GM12864 (cell line): ENCODE measurements at regions not wholly inside any gene's neighbourhood (a gene's known extent, or its start where the extent isn't known, plus 50 kb on each side); places are given as distances from the start of the nearest gene placed in this dataset.

ENCODE experiments used
- DNase-seq: peaks from one replicate; pipeline ENCODE4 v3.0.0-alpha.2; 2011; ENCODE audit warnings: low read depth
- H3K4me3 ChIP-seq: 2 replicates; pipeline ENCODE4 v1.5.1; 2011; ENCODE audit warnings: mild to moderate bottlenecking, low read depth, low read length, control low read depth
- TF ChIP-seq, protein P1 (sequence below): IDR thresholded peaks from 2 replicates; pipeline ENCODE4 v1.5.1; 2011; ENCODE audit warnings: low read depth, mild to moderate bottlenecking, moderate library complexity, low read length, control low read depth, inconsistent platforms; ENCODE audit errors: missing control alignments

GRCh38 chr13:71046360-71047079 lies 820.5 kb downstream of the DACH1 start:
- H3K4me3 ChIP-seq: no peak overlapping the region
- DNase-seq: no peak
- TF ChIP-seq, protein P1, sequence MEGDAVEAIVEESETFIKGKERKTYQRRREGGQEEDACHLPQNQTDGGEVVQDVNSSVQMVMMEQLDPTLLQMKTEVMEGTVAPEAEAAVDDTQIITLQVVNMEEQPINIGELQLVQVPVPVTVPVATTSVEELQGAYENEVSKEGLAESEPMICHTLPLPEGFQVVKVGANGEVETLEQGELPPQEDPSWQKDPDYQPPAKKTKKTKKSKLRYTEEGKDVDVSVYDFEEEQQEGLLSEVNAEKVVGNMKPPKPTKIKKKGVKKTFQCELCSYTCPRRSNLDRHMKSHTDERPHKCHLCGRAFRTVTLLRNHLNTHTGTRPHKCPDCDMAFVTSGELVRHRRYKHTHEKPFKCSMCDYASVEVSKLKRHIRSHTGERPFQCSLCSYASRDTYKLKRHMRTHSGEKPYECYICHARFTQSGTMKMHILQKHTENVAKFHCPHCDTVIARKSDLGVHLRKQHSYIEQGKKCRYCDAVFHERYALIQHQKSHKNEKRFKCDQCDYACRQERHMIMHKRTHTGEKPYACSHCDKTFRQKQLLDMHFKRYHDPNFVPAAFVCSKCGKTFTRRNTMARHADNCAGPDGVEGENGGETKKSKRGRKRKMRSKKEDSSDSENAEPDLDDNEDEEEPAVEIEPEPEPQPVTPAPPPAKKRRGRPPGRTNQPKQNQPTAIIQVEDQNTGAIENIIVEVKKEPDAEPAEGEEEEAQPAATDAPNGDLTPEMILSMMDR: no peak

DNA sequence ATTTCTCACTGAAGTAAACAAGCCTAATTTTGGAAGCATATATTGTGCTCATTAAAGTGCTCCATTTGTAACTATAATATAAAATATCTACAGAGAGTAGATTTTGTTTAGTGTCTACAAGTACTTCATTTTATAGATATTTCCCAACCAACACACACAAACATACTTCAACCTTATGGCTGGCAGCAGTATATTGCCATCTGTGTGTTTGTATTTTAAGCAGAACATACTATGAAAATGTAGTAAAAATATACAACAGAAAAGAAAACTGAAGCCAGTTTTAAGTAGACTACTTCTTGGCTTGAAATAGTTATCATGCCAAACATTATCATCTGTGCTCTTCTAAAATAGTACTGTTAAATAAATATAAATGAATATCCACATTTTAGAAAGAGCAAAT lies 821.9 kb downstream of the DACH1 start:
- DNase-seq: no peak
- TF ChIP-seq, protein P1: no peak

DNA sequence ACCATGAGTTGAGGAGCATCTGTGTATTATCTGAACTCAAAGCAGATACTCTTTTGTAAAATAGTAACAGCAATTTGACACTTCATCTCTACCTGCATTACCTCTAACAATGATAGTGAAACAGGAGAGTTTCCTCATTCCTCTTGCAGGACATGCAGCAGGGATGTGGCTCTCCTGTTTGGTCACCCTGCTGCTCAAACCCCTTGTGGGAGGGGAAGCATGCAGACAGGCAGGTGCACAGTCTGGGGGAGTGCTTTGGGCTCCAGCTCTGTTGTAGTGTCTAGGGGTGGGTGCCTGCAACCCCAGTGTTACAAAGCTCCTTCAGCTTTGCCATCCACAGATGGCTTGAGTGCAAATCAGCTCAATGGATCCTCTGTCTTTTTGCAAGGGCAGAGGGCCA lies 827.6 kb downstream of the DACH1 start:
- TF ChIP-seq, protein P1: no peak
- H3K4me3 ChIP-seq: no peak overlapping the region
- no peak for DNase-seq

More for the DNA sequence above, 821.9 kb downstream of the DACH1 start:
- H3K4me3 ChIP-seq: no peak overlapping the region

DNA sequence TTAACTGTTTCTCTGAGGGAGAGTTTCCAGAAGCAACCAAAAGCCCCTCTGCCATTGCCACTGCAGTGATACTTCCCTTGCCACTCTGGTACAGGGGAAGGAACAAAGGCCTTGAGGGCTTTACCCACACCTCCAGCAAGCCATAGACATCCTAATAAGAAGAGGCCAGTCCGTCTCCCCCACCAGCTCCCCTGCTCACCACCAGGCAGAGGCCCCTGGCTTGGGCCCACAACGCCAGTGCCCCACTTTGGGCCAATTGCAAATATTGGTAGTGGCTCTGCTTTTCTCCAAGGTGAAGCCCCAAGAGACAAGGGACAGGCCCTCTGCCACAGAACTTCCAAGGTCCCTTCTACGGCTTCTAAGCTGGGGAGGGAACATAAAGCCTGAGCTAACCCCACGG lies 833.0 kb downstream of the DACH1 start:
- no peak for DNase-seq
- TF ChIP-seq, protein P1: no peak
- H3K4me3 ChIP-seq: no peak overlapping the region

- H3K4me3 ChIP-seq: no peak overlapping the region
- no peak for DNase-seq
- TF ChIP-seq, protein P1: no peak
Measured at GRCh38 chr13:71033026-71033425, 834.0 kb downstream of the DACH1 start.

DNA sequence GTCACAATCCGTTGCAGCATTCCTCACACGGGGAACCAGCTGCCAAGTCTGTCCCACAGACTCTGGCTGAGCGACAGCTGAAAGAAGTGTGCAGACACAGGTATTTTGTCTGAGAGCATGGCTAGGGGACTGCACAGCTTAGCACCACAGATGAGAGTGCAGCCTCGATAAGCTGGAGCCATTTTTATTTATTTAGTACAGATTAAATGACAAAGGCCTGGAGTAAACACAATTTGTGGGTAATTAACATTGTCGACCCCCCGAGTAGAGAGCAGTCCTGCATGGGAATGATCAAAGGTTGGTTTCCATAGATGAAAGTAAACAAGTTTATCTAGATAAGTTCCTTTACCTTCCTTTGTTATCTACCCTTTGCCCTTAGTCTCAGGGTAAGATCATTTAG lies 836.2 kb downstream of the DACH1 start:
- no peak overlapping the region for H3K4me3 ChIP-seq
- no peak for DNase-seq
- TF ChIP-seq, protein P1: no peak

DNA sequence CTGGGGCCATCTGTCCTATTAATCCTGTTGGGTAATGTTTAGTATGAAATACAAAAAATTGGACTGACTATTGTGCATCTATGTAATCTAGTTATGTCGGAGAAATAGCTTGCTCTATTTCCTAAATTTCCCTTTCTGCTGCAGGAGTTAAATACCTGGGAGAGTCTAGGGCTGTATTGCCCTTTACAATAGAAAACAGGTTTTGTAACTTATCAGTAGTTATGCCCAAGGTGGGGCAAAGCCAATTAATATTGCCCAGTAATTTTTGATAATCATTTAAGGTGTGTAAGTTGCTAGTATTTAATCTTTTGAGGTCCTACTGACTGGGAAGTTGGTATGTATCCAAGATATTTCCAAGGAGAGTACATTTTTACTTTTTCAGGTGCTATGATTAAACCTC lies 838.1 kb downstream of the DACH1 start:
- DNase-seq: no peak
- H3K4me3 ChIP-seq: no peak overlapping the region
- TF ChIP-seq, protein P1: no peak
